K562 (cell line): ENCODE measurements at regions not wholly inside any gene's neighbourhood (a gene's known extent, or its start where the extent isn't known, plus 50 kb on each side); places are given as distances from the start of the nearest gene placed in this dataset.

Source experiments
- ZBED1 ChIP-seq: IDR thresholded peaks from 2 replicates; pipeline ENCODE4 v1.6.1; 2014
- TF ChIP-seq, protein P1 (sequence below): fragments of 450-650 bp; IDR thresholded peaks from 2 replicates; pipeline ENCODE4 v1.6.1; 2016; ENCODE audit warnings: mild to moderate bottlenecking, moderate library complexity

DNA sequence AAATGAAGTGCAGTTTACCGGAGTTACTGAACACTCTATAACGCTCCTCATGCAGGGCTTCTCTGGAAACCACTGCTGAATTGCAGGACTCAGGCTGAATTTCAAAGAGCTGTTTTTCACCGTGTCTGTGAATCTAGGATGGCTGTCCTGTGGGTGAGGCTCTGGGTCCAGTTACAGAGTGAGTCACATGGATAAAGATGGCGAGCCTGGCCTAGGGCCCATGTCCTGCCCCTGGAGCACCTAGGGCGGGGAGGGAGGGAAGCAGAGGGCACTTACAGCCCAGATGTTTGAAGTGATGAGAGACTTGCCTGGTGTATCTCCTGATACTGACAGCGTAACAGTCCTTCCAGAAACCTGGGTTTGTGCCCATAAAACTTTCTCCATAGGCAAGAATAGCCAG, 583.0 kb downstream of the IRS1 start (continued):
- TF ChIP-seq, protein P1, sequence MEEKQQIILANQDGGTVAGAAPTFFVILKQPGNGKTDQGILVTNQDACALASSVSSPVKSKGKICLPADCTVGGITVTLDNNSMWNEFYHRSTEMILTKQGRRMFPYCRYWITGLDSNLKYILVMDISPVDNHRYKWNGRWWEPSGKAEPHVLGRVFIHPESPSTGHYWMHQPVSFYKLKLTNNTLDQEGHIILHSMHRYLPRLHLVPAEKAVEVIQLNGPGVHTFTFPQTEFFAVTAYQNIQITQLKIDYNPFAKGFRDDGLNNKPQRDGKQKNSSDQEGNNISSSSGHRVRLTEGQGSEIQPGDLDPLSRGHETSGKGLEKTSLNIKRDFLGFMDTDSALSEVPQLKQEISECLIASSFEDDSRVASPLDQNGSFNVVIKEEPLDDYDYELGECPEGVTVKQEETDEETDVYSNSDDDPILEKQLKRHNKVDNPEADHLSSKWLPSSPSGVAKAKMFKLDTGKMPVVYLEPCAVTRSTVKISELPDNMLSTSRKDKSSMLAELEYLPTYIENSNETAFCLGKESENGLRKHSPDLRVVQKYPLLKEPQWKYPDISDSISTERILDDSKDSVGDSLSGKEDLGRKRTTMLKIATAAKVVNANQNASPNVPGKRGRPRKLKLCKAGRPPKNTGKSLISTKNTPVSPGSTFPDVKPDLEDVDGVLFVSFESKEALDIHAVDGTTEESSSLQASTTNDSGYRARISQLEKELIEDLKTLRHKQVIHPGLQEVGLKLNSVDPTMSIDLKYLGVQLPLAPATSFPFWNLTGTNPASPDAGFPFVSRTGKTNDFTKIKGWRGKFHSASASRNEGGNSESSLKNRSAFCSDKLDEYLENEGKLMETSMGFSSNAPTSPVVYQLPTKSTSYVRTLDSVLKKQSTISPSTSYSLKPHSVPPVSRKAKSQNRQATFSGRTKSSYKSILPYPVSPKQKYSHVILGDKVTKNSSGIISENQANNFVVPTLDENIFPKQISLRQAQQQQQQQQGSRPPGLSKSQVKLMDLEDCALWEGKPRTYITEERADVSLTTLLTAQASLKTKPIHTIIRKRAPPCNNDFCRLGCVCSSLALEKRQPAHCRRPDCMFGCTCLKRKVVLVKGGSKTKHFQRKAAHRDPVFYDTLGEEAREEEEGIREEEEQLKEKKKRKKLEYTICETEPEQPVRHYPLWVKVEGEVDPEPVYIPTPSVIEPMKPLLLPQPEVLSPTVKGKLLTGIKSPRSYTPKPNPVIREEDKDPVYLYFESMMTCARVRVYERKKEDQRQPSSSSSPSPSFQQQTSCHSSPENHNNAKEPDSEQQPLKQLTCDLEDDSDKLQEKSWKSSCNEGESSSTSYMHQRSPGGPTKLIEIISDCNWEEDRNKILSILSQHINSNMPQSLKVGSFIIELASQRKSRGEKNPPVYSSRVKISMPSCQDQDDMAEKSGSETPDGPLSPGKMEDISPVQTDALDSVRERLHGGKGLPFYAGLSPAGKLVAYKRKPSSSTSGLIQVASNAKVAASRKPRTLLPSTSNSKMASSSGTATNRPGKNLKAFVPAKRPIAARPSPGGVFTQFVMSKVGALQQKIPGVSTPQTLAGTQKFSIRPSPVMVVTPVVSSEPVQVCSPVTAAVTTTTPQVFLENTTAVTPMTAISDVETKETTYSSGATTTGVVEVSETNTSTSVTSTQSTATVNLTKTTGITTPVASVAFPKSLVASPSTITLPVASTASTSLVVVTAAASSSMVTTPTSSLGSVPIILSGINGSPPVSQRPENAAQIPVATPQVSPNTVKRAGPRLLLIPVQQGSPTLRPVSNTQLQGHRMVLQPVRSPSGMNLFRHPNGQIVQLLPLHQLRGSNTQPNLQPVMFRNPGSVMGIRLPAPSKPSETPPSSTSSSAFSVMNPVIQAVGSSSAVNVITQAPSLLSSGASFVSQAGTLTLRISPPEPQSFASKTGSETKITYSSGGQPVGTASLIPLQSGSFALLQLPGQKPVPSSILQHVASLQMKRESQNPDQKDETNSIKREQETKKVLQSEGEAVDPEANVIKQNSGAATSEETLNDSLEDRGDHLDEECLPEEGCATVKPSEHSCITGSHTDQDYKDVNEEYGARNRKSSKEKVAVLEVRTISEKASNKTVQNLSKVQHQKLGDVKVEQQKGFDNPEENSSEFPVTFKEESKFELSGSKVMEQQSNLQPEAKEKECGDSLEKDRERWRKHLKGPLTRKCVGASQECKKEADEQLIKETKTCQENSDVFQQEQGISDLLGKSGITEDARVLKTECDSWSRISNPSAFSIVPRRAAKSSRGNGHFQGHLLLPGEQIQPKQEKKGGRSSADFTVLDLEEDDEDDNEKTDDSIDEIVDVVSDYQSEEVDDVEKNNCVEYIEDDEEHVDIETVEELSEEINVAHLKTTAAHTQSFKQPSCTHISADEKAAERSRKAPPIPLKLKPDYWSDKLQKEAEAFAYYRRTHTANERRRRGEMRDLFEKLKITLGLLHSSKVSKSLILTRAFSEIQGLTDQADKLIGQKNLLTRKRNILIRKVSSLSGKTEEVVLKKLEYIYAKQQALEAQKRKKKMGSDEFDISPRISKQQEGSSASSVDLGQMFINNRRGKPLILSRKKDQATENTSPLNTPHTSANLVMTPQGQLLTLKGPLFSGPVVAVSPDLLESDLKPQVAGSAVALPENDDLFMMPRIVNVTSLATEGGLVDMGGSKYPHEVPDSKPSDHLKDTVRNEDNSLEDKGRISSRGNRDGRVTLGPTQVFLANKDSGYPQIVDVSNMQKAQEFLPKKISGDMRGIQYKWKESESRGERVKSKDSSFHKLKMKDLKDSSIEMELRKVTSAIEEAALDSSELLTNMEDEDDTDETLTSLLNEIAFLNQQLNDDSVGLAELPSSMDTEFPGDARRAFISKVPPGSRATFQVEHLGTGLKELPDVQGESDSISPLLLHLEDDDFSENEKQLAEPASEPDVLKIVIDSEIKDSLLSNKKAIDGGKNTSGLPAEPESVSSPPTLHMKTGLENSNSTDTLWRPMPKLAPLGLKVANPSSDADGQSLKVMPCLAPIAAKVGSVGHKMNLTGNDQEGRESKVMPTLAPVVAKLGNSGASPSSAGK, result no peak
- TF ChIP-seq ZBED1, result no peak
- TF ChIP-seq, all 486 proteins: peak for 0
